Calu3 (cell line): ENCODE measurements at regions not wholly inside any gene's neighbourhood (a gene's known extent, or its start where the extent isn't known, plus 50 kb on each side); places are given as distances from the start of the nearest gene placed in this dataset.
"Not testable (repeated sequence)": the region's sequence is repeated elsewhere in the genome, so short reads cannot be mapped to it uniquely, and the experiment has no call there.

Source experiments
- BruUV-seq: library from RNA; stranded (reverse); fragments of 400-500 nt; replicated peaks from 2 replicates; lab custom pipeline; 2021; lab: Mats Ljungman, UMichigan
- CTCF ChIA-PET: fragments of 300-600 bp; sonication (Branson Sonifier 250); formaldehyde crosslinking; loops from one replicate; lab custom pipeline; 2022; ENCODE audit warnings: antibody characterized with exemption; lab: Charles Lee
- DNase-seq: peaks from one replicate; pipeline ENCODE4 v3.0.0; 2022
- H3K27ac Mint-ChIP-seq: one replicate; pipeline ENCODE4 v1.8.0; 2022; ENCODE audit warnings: mixed read lengths; ENCODE audit not compliant: unreplicated experiment
- H3K27me3 Mint-ChIP-seq: one replicate; pipeline ENCODE4 v1.8.0; 2022; ENCODE audit warnings: mixed read lengths; ENCODE audit not compliant: unreplicated experiment
- H3K36me3 Mint-ChIP-seq: one replicate; pipeline ENCODE4 v1.8.0; 2022; ENCODE audit warnings: mild to moderate bottlenecking, moderate library complexity, mixed read lengths; ENCODE audit not compliant: insufficient read depth, unreplicated experiment
- H3K4me1 Mint-ChIP-seq: one replicate; pipeline ENCODE4 v1.8.0; 2022; ENCODE audit warnings: mild to moderate bottlenecking, low read depth, mixed read lengths; ENCODE audit not compliant: unreplicated experiment
- H3K4me3 Mint-ChIP-seq: one replicate; pipeline ENCODE4 v1.8.0; 2022; ENCODE audit warnings: mild to moderate bottlenecking, low read depth, moderate library complexity, mixed read lengths; ENCODE audit not compliant: unreplicated experiment
- H3K9me3 Mint-ChIP-seq: one replicate; pipeline ENCODE4 v1.8.0; 2022; ENCODE audit warnings: low read depth, mixed read lengths; ENCODE audit not compliant: unreplicated experiment
- intact Hi-C: fragments of 100-400 bp; cut with micrococcal nuclease; formaldehyde crosslinking; loops from one replicate; pipeline ENCODE4 v1.10.0; 2022; ENCODE audit not compliant: unreplicated experiment

- DNase-seq, BruUV-seq, H3K4me1 Mint-ChIP-seq, H3K27me3 Mint-ChIP-seq, H3K9me3 Mint-ChIP-seq, CTCF ChIA-PET, intact Hi-C loops, H3K36me3 Mint-ChIP-seq: not testable (repeated sequence)
- H3K4me3 Mint-ChIP-seq, result peak overlapping the region; percentile 58
- peak overlapping the region; percentile 44 for H3K27ac Mint-ChIP-seq
These were observed 165.2 kb upstream of the ZNG1F start for GRCh38 chr9:41354060-41354934.

DNA sequence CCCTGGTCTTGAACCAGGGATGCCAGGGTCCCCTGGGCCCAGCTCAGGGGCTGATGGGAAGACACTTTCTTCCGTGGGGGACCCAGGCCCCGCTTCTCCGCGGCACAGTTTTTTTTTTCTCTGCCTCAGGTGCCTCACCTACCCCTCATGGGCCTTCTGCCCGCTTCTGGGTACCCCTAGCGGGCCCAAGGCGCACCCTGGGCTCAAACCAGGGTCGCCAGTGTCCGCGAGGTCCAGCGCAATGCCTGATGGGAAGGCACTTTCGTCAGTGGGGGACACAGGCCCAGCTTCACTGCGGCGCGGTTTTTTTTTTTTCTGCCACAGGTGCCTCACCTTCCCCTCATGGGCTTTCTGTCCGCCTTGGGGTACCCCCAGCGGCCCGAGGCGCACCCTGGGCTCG lies 163.9 kb upstream of the ZNG1F start:
- BruUV-seq, H3K27me3 Mint-ChIP-seq, H3K4me3 Mint-ChIP-seq, H3K9me3 Mint-ChIP-seq, H3K4me1 Mint-ChIP-seq, H3K36me3 Mint-ChIP-seq, DNase-seq, H3K27ac Mint-ChIP-seq, intact Hi-C loops, CTCF ChIA-PET: not testable (repeated sequence)

DNA sequence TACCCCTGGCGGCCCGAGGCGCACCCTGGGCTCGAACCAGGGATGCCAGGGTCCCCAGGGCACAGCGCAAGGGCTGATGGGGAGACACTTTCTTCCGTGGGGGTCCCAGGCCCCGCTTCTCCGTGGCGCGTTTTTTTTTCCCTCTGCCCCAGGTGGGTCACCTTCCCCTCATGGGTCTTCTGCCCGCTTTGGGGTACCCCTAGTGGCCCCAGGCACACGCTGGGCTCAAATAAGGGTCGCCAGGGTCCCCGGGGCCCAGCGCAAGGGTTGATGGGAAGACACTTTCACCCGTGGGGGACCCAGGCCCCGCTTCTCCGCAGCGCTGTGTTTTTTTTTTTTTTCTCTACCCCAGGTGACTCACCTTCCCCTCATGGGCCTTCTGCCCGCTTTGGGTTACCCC lies 163.3 kb upstream of the ZNG1F start:
- H3K36me3 Mint-ChIP-seq, CTCF ChIA-PET, BruUV-seq, H3K4me3 Mint-ChIP-seq, H3K27me3 Mint-ChIP-seq, DNase-seq, H3K4me1 Mint-ChIP-seq, H3K9me3 Mint-ChIP-seq, intact Hi-C loops, H3K27ac Mint-ChIP-seq: not testable (repeated sequence)

GRCh38 chr9:41347893-41348292 lies 158.8 kb upstream of the ZNG1F start:
- DNase-seq, H3K9me3 Mint-ChIP-seq, H3K36me3 Mint-ChIP-seq, BruUV-seq, H3K27me3 Mint-ChIP-seq, H3K4me1 Mint-ChIP-seq, H3K4me3 Mint-ChIP-seq, H3K27ac Mint-ChIP-seq, CTCF ChIA-PET, intact Hi-C loops: not testable (repeated sequence)

- H3K9me3 Mint-ChIP-seq, intact Hi-C loops, H3K36me3 Mint-ChIP-seq, H3K27ac Mint-ChIP-seq, H3K27me3 Mint-ChIP-seq, CTCF ChIA-PET, H3K4me3 Mint-ChIP-seq, DNase-seq, BruUV-seq, H3K4me1 Mint-ChIP-seq: not testable (repeated sequence)
These were observed 143.4 kb upstream of the ZNG1F start for GRCh38 chr9:41332562-41332961.

DNA sequence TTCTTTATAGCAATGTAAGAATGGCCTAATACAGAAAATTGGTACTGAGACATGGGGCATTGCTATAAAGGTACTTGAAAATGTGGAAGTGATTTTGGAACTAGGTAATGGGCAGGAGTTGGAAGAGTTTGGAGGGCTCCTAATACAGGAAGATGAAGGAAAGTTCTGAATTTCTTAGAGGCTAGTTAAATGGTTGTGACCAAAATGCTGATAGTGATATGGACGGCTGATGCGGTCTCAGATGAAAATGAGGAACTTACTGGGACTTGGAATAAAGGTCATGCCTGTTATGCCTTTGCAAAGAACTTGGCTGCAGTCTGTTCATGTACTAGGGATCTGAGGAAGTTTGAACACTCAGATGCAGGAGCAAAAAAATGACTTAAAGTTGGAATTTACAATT lies 132.2 kb upstream of the ZNG1F start:
- H3K9me3 Mint-ChIP-seq, H3K4me3 Mint-ChIP-seq, CTCF ChIA-PET, intact Hi-C loops, H3K27ac Mint-ChIP-seq, H3K36me3 Mint-ChIP-seq, H3K4me1 Mint-ChIP-seq, BruUV-seq, DNase-seq, H3K27me3 Mint-ChIP-seq: not testable (repeated sequence)

DNA sequence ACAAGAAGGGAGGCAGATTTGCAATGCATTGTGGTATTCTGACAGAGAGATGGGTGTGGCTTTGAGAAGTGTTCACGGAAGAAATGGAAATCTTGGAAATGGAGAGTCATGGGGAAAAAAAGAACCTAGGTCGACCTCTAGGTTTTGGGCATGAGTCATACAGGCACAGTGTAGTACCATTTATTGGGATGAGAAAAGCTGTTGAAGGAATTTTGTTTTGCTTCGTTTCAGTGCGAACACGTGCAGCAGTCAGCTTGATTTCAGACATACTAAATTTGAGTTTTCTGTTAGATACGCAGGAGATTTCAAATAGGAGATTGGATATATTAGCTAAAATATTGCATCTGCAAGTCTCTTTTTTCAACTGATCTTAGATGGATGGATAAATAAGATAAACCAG lies 119.8 kb upstream of the ZNG1F start:
- CTCF ChIA-PET, H3K4me3 Mint-ChIP-seq, DNase-seq, H3K27me3 Mint-ChIP-seq, BruUV-seq, H3K4me1 Mint-ChIP-seq, intact Hi-C loops, H3K27ac Mint-ChIP-seq, H3K36me3 Mint-ChIP-seq, H3K9me3 Mint-ChIP-seq: not testable (repeated sequence)

- BruUV-seq, intact Hi-C loops, H3K9me3 Mint-ChIP-seq, DNase-seq, CTCF ChIA-PET, H3K36me3 Mint-ChIP-seq, H3K4me3 Mint-ChIP-seq, H3K27me3 Mint-ChIP-seq, H3K4me1 Mint-ChIP-seq, H3K27ac Mint-ChIP-seq: not testable (repeated sequence)
These were observed 96.6 kb upstream of the ZNG1F start for GRCh38 chr9:41285744-41286143.

DNA sequence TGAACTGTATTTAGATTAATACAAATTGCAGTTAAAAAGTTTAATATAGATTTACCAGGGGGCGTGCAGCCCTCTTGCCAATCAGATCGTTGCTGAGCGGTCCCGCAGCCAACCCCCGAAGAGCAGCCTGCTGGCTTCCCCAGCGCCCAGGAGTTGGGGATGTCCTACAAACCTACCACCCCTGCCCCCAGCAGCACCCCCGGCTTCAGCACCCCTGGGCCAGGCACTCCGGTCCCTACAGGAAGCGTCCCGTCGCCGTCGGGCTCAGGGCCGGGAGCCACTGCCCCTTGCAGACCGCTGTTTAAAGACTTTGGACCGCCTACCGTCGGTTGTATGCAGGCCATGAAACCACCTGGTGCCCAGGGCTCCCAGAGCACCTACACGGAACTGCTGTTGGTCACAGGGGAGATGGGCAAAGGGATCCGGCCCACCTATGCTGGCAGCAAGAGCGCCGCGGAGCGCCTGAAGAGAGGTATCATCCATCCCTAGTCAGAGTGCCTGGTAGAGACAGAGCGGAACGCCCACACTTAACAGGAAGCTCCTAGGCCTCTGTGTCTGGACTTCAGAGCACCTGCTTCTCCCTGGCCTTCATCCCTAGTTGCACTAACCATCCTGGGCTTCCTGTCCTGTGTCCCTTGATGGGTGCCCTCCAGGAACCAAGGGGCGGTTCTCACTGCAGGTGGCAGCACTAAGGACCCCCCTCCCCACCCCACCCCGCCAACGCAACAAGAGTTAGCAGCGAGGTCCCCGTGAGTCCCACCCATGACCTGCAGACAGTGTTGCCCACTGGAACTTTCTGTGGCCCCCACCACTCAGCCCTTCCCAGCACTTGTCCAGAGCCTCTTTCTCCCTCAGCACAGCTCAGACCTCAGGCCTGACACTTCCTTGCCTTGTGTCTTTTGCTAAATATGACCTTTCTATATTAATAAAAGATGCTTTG lies 91.5 kb upstream of the ZNG1F start:
- DNase-seq, H3K36me3 Mint-ChIP-seq, intact Hi-C loops, BruUV-seq, CTCF ChIA-PET, H3K27me3 Mint-ChIP-seq, H3K9me3 Mint-ChIP-seq, H3K4me3 Mint-ChIP-seq, H3K4me1 Mint-ChIP-seq, H3K27ac Mint-ChIP-seq: not testable (repeated sequence)
